Stomach (tissue), 4 donors: ENCODE measurements at regions not wholly inside any gene's neighbourhood (a gene's known extent, or its start where the extent isn't known, plus 50 kb on each side); places are given as distances from the start of the nearest gene placed in this dataset.

Experiments used
- EP300 ChIP-seq: sonication (generic); formaldehyde crosslinking; IDR thresholded peaks from one replicate; pipeline ENCODE4 v1.6.1; 2017; ENCODE audit warnings: antibody characterized with exemption
- POLR2A ChIP-seq, 4 donors: fragments of 450-650 bp; IDR thresholded peaks; one replicate each; pipeline ENCODE4 v1.6.1; 2016; ENCODE audit warnings: antibody characterized with exemption in 4 of 4, control low read depth in 2 of 4, mild to moderate bottlenecking in 1 of 4, moderate library complexity in 1 of 4
- POLR2AphosphoS5 ChIP-seq, 3 donors: sonication (generic); formaldehyde crosslinking; IDR thresholded peaks; one replicate each; pipeline ENCODE4 v1.6.1; 2016; ENCODE audit warnings: antibody characterized with exemption in 3 of 3
- TF ChIP-seq, protein P1 (sequence below), 7 experiments: fragments of 450-650 bp in 4 of 7; fragments of 200-600 bp in 3 of 7; sonication (generic) in 3 of 7; IDR thresholded peaks; one replicate each; pipeline ENCODE4 v1.5.1; 2016 to 2019; ENCODE audit warnings: antibody characterized with exemption in 7 of 7, control low read depth in 2 of 7, mild to moderate bottlenecking in 1 of 7

DNA sequence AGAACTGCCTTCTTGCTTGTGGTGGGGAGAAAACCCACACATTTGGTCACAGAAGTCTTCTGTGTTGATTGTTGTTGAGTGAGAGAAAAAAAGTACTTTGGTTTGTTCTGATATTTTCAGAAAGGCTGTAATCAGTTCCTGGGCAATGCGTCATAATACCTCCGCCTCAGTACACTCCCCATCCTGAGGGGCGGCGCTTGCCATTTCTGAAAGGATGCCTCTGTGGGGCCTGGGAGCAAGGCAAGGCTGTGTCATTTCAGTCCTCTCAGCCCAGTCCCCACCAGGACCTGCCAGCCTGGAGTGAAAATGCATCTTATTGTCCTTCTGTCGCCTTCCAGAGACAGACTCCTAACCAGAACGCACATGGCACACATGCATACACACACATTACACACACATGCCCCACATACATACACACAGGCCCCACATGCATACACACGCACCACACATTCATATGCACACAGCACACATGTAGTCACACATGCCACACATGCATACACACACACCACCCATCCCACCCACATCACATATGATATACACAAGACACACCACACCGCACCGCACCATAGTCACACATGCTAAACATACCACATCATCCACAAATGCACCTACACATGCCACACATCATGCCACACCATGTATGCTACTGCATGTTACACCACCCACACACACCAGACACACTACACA is 90.0 kb downstream of the CXCL12 start:
- TF ChIP-seq EP300 = no peak
- TF ChIP-seq POLR2A (IDR thresholded peaks at IDR 0.05) = no peak
- TF ChIP-seq, protein P1, sequence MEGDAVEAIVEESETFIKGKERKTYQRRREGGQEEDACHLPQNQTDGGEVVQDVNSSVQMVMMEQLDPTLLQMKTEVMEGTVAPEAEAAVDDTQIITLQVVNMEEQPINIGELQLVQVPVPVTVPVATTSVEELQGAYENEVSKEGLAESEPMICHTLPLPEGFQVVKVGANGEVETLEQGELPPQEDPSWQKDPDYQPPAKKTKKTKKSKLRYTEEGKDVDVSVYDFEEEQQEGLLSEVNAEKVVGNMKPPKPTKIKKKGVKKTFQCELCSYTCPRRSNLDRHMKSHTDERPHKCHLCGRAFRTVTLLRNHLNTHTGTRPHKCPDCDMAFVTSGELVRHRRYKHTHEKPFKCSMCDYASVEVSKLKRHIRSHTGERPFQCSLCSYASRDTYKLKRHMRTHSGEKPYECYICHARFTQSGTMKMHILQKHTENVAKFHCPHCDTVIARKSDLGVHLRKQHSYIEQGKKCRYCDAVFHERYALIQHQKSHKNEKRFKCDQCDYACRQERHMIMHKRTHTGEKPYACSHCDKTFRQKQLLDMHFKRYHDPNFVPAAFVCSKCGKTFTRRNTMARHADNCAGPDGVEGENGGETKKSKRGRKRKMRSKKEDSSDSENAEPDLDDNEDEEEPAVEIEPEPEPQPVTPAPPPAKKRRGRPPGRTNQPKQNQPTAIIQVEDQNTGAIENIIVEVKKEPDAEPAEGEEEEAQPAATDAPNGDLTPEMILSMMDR (IDR thresholded peaks at IDR 0.05) = no peak
- no peak for TF ChIP-seq POLR2AphosphoS5 (IDR thresholded peaks at IDR 0.05)
